HG02973 (cell line): ENCODE measurements at regions not wholly inside any gene's neighbourhood (a gene's known extent, or its start where the extent isn't known, plus 50 kb on each side); places are given as distances from the start of the nearest gene placed in this dataset.
"Not testable (repeated sequence)": the region's sequence is repeated elsewhere in the genome, so short reads cannot be mapped to it uniquely, and the experiment has no call there.

ENCODE experiments used
- ATAC-seq: cut with Tn5 transposase; IDR thresholded peaks from one replicate; pipeline ENCODE4 v1.9.1; 2021; ENCODE audit warnings: moderate library complexity; ENCODE audit not compliant: unreplicated experiment

- ATAC-seq = not testable (repeated sequence)
These were observed 528.6 kb downstream of the IRS2 start for GRCh38 chr13:109257761-109258157.
